ENCODE measurements at regions not wholly inside any gene's neighbourhood (a gene's known extent, or its start where the extent isn't known, plus 50 kb on each side); places are given as distances from the start of the nearest gene placed in this dataset.

DNA sequence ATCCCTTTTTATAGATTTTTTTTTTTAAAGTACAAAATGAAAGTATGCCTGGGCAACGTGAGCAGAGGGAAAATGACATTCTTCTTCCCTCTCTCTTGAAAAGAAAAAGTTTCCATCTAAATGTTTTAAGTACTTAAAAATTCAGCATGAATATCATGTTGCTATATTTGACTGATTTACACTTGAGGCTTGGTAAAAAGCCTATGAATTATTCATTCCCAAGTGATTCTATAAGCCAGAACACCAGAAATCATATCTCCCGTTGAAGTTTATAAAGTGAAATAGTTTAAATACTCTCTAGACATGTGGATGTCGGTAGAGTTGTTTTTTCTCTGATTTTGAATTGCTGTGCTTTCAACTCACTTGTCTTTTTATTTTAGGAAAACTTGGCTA, 276.2 kb upstream of the RARB start:
- no peaks in the 10 kb centered on the region for H3K27me3 ChIP-seq (ENCODE audit: insufficient read depth, low read length)
- no peak overlapping the region for H3K4me3 ChIP-seq (ENCODE audit: low read length)
- no peak overlapping the region for H3K27ac ChIP-seq (ENCODE audit: low read length)
- peaks cover 30% of the 10 kb centered on the region for H3K4me1 ChIP-seq (ENCODE audit: insufficient read depth, low read length)
- H3K9me3 ChIP-seq (ENCODE audit: insufficient read depth, low read depth, low read length), result no peaks in the 10 kb centered on the region
- no peak overlapping the region for H3K9ac ChIP-seq (ENCODE audit: low read depth, low read length)
- H3K36me3 ChIP-seq (ENCODE audit: insufficient read depth, low read depth, low read length), result no peaks in the 10 kb centered on the region

DNA sequence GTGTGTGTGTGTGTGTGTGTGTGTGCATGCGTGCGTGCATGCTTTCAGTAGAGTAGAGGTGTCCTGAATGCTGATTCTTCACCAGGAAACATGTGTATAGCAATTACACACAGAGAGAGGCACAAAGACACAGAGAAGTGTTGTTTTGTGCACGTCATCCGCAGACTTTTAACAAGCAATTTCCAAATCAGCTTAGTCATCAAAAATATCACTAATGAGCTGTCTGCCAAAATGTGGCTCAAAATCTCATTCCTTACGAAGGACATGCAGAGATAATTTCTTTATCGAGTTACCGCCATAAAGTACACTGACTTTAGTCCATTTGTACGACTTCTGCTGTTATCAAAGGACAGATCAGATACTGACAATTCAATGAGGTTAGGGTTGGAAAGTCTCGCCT, 274.9 kb upstream of the RARB start:
- H3K36me3 ChIP-seq (ENCODE audit: insufficient read depth, low read depth, low read length), result no peaks in the 10 kb centered on the region
- peaks cover 40% of the 10 kb centered on the region for H3K4me1 ChIP-seq (ENCODE audit: insufficient read depth, low read length)
- H3K9me3 ChIP-seq (ENCODE audit: insufficient read depth, low read depth, low read length), result no peaks in the 10 kb centered on the region
- H3K4me3 ChIP-seq (ENCODE audit: low read length), result no peak overlapping the region
- no peaks in the 10 kb centered on the region for H3K27me3 ChIP-seq (ENCODE audit: insufficient read depth, low read length)
- no peak overlapping the region for H3K27ac ChIP-seq (ENCODE audit: low read length)
- peak overlapping the region; percentile 7; the same call in 1 of the 2 replicates for H3K9ac ChIP-seq (ENCODE audit: low read depth, low read length)

DNA sequence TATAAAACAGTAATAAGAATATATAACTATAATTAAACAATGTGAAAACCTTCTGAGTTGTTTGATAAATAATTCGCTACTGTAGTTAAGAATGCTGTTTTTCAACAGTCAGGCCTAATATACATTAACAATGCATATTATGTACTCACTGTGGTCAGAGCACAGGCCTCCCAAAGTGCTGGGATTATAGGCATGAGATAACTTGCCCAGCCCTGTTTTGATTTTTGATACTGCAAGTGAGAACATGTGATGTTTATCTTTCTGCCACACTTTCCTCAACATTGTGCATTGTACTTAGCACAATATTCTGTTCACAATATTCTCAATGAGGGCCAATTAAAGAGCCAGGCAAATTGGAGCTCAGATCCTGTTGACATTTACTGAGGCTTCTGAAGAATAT, 274.5 kb upstream of the RARB start:
- no peaks in the 10 kb centered on the region for H3K36me3 ChIP-seq (ENCODE audit: insufficient read depth, low read depth, low read length)
- H3K4me3 ChIP-seq (ENCODE audit: low read length), result no peak overlapping the region
- H3K9me3 ChIP-seq (ENCODE audit: insufficient read depth, low read depth, low read length), result no peaks in the 10 kb centered on the region
- H3K4me1 ChIP-seq (ENCODE audit: insufficient read depth, low read length), result peaks cover 40% of the 10 kb centered on the region
- no peak overlapping the region for H3K27ac ChIP-seq (ENCODE audit: low read length)
- no peaks in the 10 kb centered on the region for H3K27me3 ChIP-seq (ENCODE audit: insufficient read depth, low read length)
- H3K9ac ChIP-seq (ENCODE audit: low read depth, low read length), result no peak overlapping the region

DNA sequence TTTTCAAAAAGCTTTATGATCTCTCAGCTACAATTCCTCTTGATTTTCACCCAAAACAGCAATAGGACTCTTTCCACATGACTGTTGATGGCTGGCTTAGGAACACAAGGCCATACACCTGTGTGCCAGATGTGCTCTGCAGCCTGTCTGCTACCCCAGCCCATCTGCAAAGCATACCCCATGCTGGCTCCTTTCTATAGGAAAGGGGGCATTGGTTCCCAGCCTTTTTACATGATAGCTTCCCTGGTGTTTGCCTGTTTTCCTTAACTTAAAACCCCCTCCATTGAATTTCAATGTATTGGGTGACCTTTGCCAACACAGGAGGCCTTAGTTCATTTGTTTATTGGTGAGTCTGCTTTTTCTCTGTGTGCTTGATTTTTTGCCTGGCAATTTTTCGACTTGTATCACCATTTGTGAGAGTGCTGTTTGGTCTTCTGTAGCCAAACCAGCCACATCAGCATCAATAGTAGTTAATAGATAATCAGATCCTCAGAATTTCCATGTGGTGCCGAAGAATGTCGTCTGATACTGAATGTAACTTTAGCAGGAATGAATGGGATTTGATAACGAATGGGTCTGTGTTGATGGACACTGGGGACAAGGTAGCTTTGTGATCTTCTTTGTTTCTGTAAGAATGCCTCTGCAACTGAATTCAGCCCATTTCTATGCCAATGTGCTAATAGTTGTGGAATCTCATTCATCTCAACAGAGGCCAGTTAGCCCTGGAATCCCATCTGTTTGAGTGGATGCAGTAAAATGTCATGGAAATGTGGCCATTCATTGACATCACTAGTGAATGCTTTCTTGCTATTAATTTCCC, 272.2 kb upstream of the RARB start:
- H3K9ac ChIP-seq (ENCODE audit: low read depth, low read length), result peak overlapping the region; percentile 69

DNA sequence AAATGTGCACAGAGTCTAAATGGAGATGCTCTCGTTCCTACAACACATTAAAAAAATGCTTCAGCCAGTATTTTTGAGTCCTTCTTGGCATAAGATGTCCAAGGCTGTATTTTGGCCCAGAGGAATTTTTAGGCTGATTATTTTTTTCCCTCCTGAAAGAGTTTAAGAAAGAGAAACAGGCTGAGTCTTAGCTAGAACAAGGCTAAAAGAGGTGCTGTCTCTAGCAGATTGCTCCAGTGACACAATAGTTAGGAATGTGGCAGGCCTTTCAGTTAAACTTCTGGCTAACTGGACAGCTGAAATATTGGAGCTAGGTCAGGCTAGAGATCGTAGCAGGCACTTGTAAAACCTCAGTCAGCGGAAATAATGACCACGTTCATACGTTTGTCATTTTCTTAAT, 271.4 kb upstream of the RARB start:
- Histone ChIP-seq H3K36me3 (ENCODE audit: insufficient read depth, low read depth, low read length) (no peaks in the 10 kb centered on the region), H3K27ac (ENCODE audit: low read length) (peak overlapping the region; percentile 71), H3K4me1 (ENCODE audit: insufficient read depth, low read length) (peaks cover 40% of the 10 kb centered on the region), H3K9ac (ENCODE audit: low read depth, low read length) (peak overlapping the region; percentile 69), H3K4me3 (ENCODE audit: low read length) (peak overlapping the region; percentile 56; the same call in 1 of the 2 replicates), H3K9me3 (ENCODE audit: insufficient read depth, low read depth, low read length) (no peaks in the 10 kb centered on the region), H3K27me3 (ENCODE audit: insufficient read depth, low read length) (no peaks in the 10 kb centered on the region)

More for the DNA sequence above, 272.2 kb upstream of the RARB start:
- Histone ChIP-seq H3K4me3 (ENCODE audit: low read length) (peak overlapping the region; percentile 56), H3K9me3 (ENCODE audit: insufficient read depth, low read depth, low read length) (no peaks in the 10 kb centered on the region), H3K36me3 (ENCODE audit: insufficient read depth, low read depth, low read length) (no peaks in the 10 kb centered on the region), H3K4me1 (ENCODE audit: insufficient read depth, low read length) (peaks cover 40% of the 10 kb centered on the region), H3K27me3 (ENCODE audit: insufficient read depth, low read length) (no peaks in the 10 kb centered on the region), H3K27ac (ENCODE audit: low read length) (peak overlapping the region; percentile 71)

DNA sequence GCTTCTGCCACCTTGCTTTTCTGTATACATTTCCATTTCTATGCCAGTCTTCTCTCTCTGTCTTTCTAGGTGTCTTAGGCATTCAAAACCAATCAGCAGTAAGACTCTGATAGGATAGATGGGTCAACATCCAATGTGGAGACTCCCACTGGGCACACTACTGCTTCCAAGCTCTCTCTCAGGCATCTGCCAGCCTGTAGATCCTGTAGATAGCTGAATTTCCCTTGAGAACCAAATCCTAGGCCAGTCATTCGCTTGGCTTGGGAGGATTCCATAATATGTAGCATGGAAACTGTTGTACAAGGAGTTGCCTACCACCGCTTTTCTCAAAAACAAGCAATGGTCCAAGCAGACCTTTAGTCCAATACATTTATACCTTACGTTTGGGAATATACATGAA, 262.8 kb upstream of the RARB start:
- no peak overlapping the region for H3K9ac ChIP-seq (ENCODE audit: low read depth, low read length)
- no peaks in the 10 kb centered on the region for H3K27me3 ChIP-seq (ENCODE audit: insufficient read depth, low read length)
- no peaks in the 10 kb centered on the region for H3K36me3 ChIP-seq (ENCODE audit: insufficient read depth, low read depth, low read length)
- no peak overlapping the region for H3K27ac ChIP-seq (ENCODE audit: low read length)
- H3K4me3 ChIP-seq (ENCODE audit: low read length), result no peak overlapping the region
- H3K4me1 ChIP-seq (ENCODE audit: insufficient read depth, low read length), result no peaks in the 10 kb centered on the region
- peaks cover 10% of the 10 kb centered on the region; the same call in 1 of the 2 replicates for H3K9me3 ChIP-seq (ENCODE audit: insufficient read depth, low read depth, low read length)

DNA sequence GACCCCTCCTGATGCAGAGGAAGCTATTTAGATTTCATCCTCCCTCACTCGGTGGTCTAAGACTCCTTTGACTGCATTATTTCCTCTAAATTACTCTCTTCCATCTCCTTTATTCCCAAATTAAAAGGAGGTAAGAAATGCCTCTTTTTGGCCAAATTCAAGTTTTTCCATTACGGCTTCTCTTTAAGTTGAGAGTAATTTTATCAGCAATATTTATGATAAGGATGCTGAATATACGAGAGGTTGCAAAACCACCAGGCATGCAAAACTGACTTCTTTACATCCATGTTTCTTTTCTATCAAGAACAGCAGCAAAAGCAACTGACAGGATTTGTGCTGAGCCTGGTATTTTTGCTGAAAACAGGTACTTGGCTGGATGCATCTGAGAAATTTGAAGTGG, 262.0 kb upstream of the RARB start:
- H3K9ac ChIP-seq (ENCODE audit: low read depth, low read length), result no peak overlapping the region
- H3K4me1 ChIP-seq (ENCODE audit: insufficient read depth, low read length), result no peaks in the 10 kb centered on the region; the same call in 1 of the 2 replicates
- H3K9me3 ChIP-seq (ENCODE audit: insufficient read depth, low read depth, low read length), result peaks cover 10% of the 10 kb centered on the region; the same call in 1 of the 2 replicates
- H3K4me3 ChIP-seq (ENCODE audit: low read length), result no peak overlapping the region
- no peaks in the 10 kb centered on the region for H3K36me3 ChIP-seq (ENCODE audit: insufficient read depth, low read depth, low read length)
- no peak overlapping the region for H3K27ac ChIP-seq (ENCODE audit: low read length)
- H3K27me3 ChIP-seq (ENCODE audit: insufficient read depth, low read length), result no peaks in the 10 kb centered on the region

DNA sequence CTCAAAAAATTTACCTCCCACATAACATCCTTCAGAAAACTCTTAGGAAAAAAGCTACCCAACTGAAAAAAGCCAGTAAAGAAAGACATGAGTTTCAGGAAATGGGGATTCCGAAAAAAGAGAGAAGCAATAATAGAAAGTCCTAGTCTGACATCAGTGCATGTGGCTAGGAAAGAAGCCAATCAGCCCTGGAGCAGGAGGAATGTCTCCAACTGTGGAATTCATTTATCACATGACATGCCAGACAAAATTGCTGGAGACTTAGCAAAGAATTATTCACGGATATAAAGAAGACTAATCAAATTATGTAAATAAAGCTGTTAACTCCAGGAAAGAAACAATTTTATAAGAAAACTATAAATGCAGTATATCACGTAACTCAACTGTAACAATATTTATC, 258.9 kb upstream of the RARB start:
- H3K36me3 ChIP-seq (ENCODE audit: insufficient read depth, low read depth, low read length), result no peaks in the 10 kb centered on the region
- peaks cover 10% of the 10 kb centered on the region; the same call in 1 of the 2 replicates for H3K9me3 ChIP-seq (ENCODE audit: insufficient read depth, low read depth, low read length)
- no peak overlapping the region for H3K27ac ChIP-seq (ENCODE audit: low read length)
- no peak overlapping the region for H3K9ac ChIP-seq (ENCODE audit: low read depth, low read length)
- H3K4me1 ChIP-seq (ENCODE audit: insufficient read depth, low read length), result peaks cover 5% of the 10 kb centered on the region; the same call in 1 of the 2 replicates
- H3K4me3 ChIP-seq (ENCODE audit: low read length), result no peak overlapping the region
- no peaks in the 10 kb centered on the region for H3K27me3 ChIP-seq (ENCODE audit: insufficient read depth, low read length)

DNA sequence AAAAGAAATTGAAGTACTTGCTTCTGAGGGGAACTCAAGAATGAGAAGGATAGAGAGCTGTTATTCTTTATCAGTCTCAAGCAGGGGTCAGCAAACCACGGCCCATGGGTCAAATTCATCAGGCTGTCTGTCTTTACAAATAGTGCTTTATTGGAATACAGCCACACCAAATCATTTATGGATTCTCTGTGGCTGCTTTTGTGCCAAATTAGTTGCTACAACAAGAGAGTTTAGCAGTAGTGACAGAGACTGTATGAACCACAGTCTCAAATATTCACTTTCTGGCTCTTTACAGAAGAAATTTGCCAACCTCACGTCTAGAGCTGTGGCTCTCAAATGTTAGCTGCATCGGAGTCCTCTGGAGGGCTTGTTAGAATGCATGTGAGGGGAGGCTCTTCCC, 258.0 kb upstream of the RARB start:
- H3K27me3 ChIP-seq (ENCODE audit: insufficient read depth, low read length), result no peaks in the 10 kb centered on the region
- peaks cover 5% of the 10 kb centered on the region; the same call in 1 of the 2 replicates for H3K4me1 ChIP-seq (ENCODE audit: insufficient read depth, low read length)
- no peaks in the 10 kb centered on the region for H3K36me3 ChIP-seq (ENCODE audit: insufficient read depth, low read depth, low read length)
- H3K27ac ChIP-seq (ENCODE audit: low read length), result no peak overlapping the region
- peaks cover 10% of the 10 kb centered on the region; the same call in 1 of the 2 replicates for H3K9me3 ChIP-seq (ENCODE audit: insufficient read depth, low read depth, low read length)
- no peak overlapping the region for H3K9ac ChIP-seq (ENCODE audit: low read depth, low read length)
- no peak overlapping the region for H3K4me3 ChIP-seq (ENCODE audit: low read length)

DNA sequence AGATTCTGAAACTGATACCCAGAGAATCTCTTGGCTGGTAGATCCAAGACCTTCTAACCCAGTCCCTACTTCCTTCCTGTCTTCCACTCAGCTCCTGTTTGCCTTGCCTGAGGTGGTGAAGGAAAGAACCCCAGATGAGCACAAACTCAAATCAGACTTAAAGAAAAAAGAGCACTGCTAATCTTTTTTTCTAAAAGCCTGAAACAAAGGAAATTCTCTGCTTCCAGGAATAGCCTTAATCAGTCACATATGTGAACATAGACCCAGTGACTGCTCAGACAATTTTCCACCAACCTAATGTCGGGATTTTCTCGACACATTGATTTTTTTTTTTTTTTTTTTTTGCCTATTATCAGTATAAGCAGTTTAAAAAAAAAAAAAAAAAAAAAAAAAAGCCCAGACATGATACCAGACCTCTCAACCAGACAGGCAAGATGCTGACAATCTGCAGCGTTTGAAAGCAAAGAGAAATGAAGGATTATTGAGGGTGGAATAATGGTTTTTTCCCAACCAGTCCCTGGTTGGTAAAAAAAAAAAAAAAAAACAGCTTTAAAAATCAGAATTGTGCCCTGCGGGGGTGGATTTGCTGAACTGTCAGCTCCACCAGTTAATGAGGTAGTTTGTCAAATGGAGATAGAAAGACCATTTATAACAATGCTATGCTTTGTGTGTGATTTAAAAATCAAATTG, 256.8 kb upstream of the RARB start:
- no peak overlapping the region for H3K9ac ChIP-seq (ENCODE audit: low read depth, low read length)
- peaks cover 8% of the 10 kb centered on the region; the same call in 1 of the 2 replicates for H3K4me1 ChIP-seq (ENCODE audit: insufficient read depth, low read length)
- H3K27me3 ChIP-seq (ENCODE audit: insufficient read depth, low read length), result no peaks in the 10 kb centered on the region
- peaks cover 10% of the 10 kb centered on the region; the same call in 1 of the 2 replicates for H3K9me3 ChIP-seq (ENCODE audit: insufficient read depth, low read depth, low read length)
- no peak overlapping the region for H3K4me3 ChIP-seq (ENCODE audit: low read length)
- no peak overlapping the region for H3K27ac ChIP-seq (ENCODE audit: low read length)
- no peaks in the 10 kb centered on the region for H3K36me3 ChIP-seq (ENCODE audit: insufficient read depth, low read depth, low read length)

DNA sequence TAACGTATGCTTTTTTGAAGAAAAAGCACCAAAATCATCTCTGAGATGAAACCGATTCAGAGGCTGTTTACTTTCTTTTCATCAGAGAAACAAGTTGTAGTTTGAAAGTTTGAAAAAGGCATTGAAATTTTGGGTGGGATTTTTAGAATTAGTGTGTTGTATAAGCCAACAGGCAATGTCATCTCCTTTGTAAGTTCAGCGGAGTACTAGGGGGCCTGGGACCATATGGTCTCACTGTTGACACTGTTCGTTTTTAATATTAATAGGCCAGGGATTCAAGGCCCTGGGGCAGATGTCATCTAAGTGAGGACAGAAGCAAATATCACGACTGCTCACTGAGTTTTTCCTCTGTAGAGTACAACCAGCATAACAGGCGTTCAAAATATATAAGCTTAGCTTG, 256.2 kb upstream of the RARB start:
- no peak overlapping the region for H3K4me3 ChIP-seq (ENCODE audit: low read length)
- H3K9me3 ChIP-seq (ENCODE audit: insufficient read depth, low read depth, low read length), result peaks cover 10% of the 10 kb centered on the region; the same call in 1 of the 2 replicates

More for the DNA sequence above, 256.2 kb upstream of the RARB start:
- Histone ChIP-seq H3K36me3 (ENCODE audit: insufficient read depth, low read depth, low read length) (no peaks in the 10 kb centered on the region), H3K27me3 (ENCODE audit: insufficient read depth, low read length) (no peaks in the 10 kb centered on the region), H3K27ac (ENCODE audit: low read length) (no peak overlapping the region), H3K9ac (ENCODE audit: low read depth, low read length) (no peak overlapping the region), H3K4me1 (ENCODE audit: insufficient read depth, low read length) (peaks cover 8% of the 10 kb centered on the region; the same call in 1 of the 2 replicates)
